Stomach (tissue), 8 donors: ENCODE measurements at regions not wholly inside any gene's neighbourhood (a gene's known extent, or its start where the extent isn't known, plus 50 kb on each side); places are given as distances from the start of the nearest gene placed in this dataset.

ENCODE experiments used
- DNase-seq, 2 donors: peaks; one replicate each; pipeline versions ENCODE4 v3.0.0 to v3.0.0-alpha.2; 2013 to 2019
- H3K27ac ChIP-seq, 5 donors: fragments of 200-600 bp in 4 of 5; sonication (generic) in 4 of 5; one replicate each; pipeline ENCODE4 v1.5.1; 2013 to 2019; ENCODE audit warnings: mild to moderate bottlenecking in 1 of 5, moderate library complexity in 1 of 5
- H3K27me3 ChIP-seq, 3 donors: fragments of 200-600 bp; sonication (generic); one replicate each; pipeline ENCODE4 v1.5.1; 2017 to 2019; ENCODE audit warnings: mixed run types in 1 of 3
- H3K36me3 ChIP-seq, 4 donors: fragments of 200-600 bp; sonication (generic); 1 replicate in 3 of 4; 2 replicates in 1 of 4; pipeline ENCODE4 v1.5.1; 2016 to 2019
- H3K4me1 ChIP-seq, 4 donors: fragments of 200-600 bp; sonication (generic); one replicate each; pipeline ENCODE4 v1.5.1; 2016 to 2019
- H3K4me3 ChIP-seq, 4 donors: fragments of 200-600 bp; sonication (generic) in 3 of 4; one replicate each; pipeline ENCODE4 v1.5.1; 2016 to 2019; ENCODE audit warnings: mild to moderate bottlenecking in 1 of 4
- H3K9me3 ChIP-seq, 4 donors: fragments of 200-600 bp; sonication (generic); one replicate each; pipeline ENCODE4 v1.5.1; 2016 to 2019
- EP300 ChIP-seq: sonication (generic); formaldehyde crosslinking; IDR thresholded peaks from one replicate; pipeline ENCODE4 v1.6.1; 2017; ENCODE audit warnings: antibody characterized with exemption
- POLR2A ChIP-seq, 4 donors: fragments of 450-650 bp; IDR thresholded peaks; one replicate each; pipeline ENCODE4 v1.6.1; 2016; ENCODE audit warnings: antibody characterized with exemption in 4 of 4, control low read depth in 2 of 4, mild to moderate bottlenecking in 1 of 4, moderate library complexity in 1 of 4
- POLR2AphosphoS5 ChIP-seq, 3 donors: sonication (generic); formaldehyde crosslinking; IDR thresholded peaks; one replicate each; pipeline ENCODE4 v1.6.1; 2016; ENCODE audit warnings: antibody characterized with exemption in 3 of 3
- whole genome bisulfite sequencing, 5 donors: extraction: QIAGEN DNeasy Blood & Tissue Kit in 3 of 5; methylation state at CpG; one replicate each; pipeline versions ENCODE4 v1.1.5 to v1.1.7; 2013 to 2018; 5-methylcytosine and 5-hydroxymethylcytosine counted together
- intact Hi-C: fragments of 100-400 bp; cut with DNase I; formaldehyde crosslinking; loops from one replicate; pipeline ENCODE4 v1.15.1; 2023; ENCODE audit warnings: low total_unique reads
- TF ChIP-seq, protein P1 (sequence below), 7 experiments: fragments of 450-650 bp in 4 of 7; fragments of 200-600 bp in 3 of 7; sonication (generic) in 3 of 7; IDR thresholded peaks; one replicate each; pipeline ENCODE4 v1.5.1; 2016 to 2019; ENCODE audit warnings: antibody characterized with exemption in 7 of 7, control low read depth in 2 of 7, mild to moderate bottlenecking in 1 of 7
- donor health status: healthy with polysubstance abuse.
- donor health status: Bipolar disorder and iron deficiency.
- donor health status: healthy.

DNA sequence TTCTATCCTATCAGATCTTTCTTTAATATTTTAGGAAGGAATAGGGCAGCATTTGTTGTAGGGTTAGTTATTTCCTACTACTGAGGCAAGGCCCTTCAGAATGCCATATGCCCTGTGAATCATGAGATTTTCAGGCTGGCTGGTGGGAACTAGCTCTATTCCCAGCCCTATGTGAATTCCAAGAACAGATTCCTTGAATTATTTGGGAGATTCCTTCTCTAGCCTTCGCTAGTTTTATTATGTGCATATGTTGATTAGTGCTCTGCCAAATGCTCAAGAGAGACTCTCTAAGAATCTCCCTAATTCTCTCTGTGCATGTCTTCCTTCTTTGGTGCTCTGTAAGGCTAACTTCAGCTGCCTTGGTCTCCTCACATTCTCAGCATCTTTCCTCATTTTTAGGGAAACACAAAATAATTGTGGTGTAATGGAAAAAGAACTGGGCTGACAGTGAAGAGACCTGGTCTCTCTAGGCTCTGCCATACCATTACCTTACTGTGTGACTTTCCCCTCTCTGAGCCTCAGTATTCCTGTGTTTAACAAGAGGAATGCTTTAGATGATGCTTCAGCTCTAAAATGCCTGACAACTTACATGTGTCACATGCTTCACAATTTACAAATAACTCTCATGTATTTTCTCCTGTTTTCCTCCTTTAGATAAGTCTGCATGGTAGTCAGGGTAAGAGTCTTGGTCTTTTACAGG, 79.7 kb downstream of the VMA21 start:
- H3K27ac ChIP-seq = no peak overlapping the region
- no peaks in the 10 kb centered on the region for H3K9me3 ChIP-seq
- WGBS, 5 donors = 43 to 62% (median 56%) methylated on average over 1 of the region's 1 CpG
- DNase-seq = no peak
- intact Hi-C loops = no loop called here
- no peaks in the 10 kb centered on the region for H3K4me1 ChIP-seq
- no peak overlapping the region for H3K4me3 ChIP-seq
- TF ChIP-seq POLR2A (IDR thresholded peaks at IDR 0.05) = no peak
- no peak for TF ChIP-seq POLR2AphosphoS5 (IDR thresholded peaks at IDR 0.05)
- TF ChIP-seq EP300 = no peak
- TF ChIP-seq, protein P1, sequence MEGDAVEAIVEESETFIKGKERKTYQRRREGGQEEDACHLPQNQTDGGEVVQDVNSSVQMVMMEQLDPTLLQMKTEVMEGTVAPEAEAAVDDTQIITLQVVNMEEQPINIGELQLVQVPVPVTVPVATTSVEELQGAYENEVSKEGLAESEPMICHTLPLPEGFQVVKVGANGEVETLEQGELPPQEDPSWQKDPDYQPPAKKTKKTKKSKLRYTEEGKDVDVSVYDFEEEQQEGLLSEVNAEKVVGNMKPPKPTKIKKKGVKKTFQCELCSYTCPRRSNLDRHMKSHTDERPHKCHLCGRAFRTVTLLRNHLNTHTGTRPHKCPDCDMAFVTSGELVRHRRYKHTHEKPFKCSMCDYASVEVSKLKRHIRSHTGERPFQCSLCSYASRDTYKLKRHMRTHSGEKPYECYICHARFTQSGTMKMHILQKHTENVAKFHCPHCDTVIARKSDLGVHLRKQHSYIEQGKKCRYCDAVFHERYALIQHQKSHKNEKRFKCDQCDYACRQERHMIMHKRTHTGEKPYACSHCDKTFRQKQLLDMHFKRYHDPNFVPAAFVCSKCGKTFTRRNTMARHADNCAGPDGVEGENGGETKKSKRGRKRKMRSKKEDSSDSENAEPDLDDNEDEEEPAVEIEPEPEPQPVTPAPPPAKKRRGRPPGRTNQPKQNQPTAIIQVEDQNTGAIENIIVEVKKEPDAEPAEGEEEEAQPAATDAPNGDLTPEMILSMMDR (IDR thresholded peaks at IDR 0.05) = no peak
- no peaks in the 10 kb centered on the region for H3K27me3 ChIP-seq
- no peaks in the 10 kb centered on the region for H3K36me3 ChIP-seq

DNA sequence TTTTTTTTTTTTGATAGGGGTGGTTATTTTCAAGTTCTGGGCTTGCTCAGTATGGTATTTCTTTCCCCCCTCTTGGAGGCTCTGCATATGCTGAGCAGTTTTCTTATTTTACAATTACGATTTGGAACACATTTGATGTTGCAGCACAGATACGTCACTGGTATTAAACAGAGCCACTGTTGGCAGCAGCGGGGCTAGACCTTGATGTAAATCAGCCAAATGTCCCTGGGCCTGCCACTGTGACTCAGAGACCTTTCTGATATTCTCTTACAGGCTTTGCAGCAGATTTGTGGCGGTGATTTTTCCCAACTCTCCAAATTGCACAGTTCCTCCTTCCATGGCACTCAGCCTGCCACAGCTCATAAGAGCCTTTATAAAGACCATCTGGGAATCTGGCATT, 81.1 kb downstream of the VMA21 start:
- WGBS, 5 donors = 65 to 91% (median 80%) methylated on average over 4 of the region's 4 CpGs
- peak in 1 of 2 donors; percentile 1 for DNase-seq

DNA sequence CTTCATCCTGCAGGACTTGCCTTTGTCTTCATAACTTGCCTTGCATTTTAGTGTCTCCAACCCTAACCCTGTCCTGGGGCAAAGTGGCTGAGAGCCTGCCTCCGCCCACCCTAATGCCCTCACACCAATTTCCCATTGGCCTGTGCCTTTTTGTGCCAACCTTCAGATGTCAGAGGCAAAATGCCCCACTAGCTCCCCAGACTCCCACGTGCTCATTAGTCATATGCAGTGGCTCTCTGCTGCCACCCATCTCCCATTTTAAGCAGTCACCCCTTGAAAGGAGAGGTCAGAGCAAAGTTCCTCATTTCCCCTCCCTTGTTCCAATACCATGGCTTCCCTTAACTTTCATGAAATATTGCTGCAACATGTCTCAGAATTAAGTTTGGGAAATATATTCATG, 74.8 kb upstream of the PASD1 start:
- H3K4me1 ChIP-seq = no peaks in the 10 kb centered on the region
- H3K4me3 ChIP-seq = no peak overlapping the region
- no peaks in the 10 kb centered on the region for H3K36me3 ChIP-seq
- WGBS, 5 donors = 43 to 59% (median 50%) methylated on average over 2 of the region's 2 CpGs
- H3K27ac ChIP-seq = no peak overlapping the region
- TF ChIP-seq, protein P1 (IDR thresholded peaks at IDR 0.05) = no peak
- no peak for TF ChIP-seq POLR2AphosphoS5 (IDR thresholded peaks at IDR 0.05)
- H3K27me3 ChIP-seq = no peaks in the 10 kb centered on the region
- intact Hi-C loops = no loop called here
- peak in 1 of 2 donors; percentile 12 for DNase-seq
- H3K9me3 ChIP-seq = peaks cover 0 to 3% (median 0%) of the 10 kb centered on the region in 4 donors

More for the DNA sequence above, 81.1 kb downstream of the VMA21 start:
- intact Hi-C loops = no loop called here
- H3K36me3 ChIP-seq = no peaks in the 10 kb centered on the region
- H3K27me3 ChIP-seq = no peaks in the 10 kb centered on the region
- no peak overlapping the region for H3K4me3 ChIP-seq
- TF ChIP-seq POLR2A (IDR thresholded peaks at IDR 0.05) (no peak), POLR2AphosphoS5 (IDR thresholded peaks at IDR 0.05) (peak in 1 of 3 donors; percentile 8), EP300 (no peak)
- H3K9me3 ChIP-seq = no peaks in the 10 kb centered on the region
- no peaks in the 10 kb centered on the region for H3K4me1 ChIP-seq
- H3K27ac ChIP-seq = no peak overlapping the region

DNA sequence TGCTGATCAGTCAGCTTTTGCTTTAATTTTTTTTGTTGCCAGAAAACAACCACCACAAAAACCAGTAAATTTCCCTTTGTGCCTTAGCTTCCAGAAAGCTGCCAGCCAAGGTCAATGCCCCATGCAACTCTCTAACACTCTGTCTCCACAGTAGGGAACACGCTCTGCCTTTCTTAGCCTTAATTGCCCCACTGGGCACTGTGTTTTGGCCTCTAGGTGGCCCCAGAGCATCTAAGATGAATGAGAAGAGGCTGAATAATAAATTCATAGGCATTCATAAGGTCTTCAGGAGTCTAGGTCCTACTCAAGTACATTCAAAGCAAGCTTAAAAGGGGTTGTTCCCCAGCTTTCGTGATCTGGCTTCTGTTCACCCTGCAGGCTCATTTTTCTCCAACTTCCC, 57.7 kb upstream of the PASD1 start:
- peak in 1 of 2 donors; percentile 16 for DNase-seq
- H3K36me3 ChIP-seq = no peaks in the 10 kb centered on the region
- intact Hi-C loops = no loop called here
- WGBS, 5 donors = 35 to 64% (median 38%) methylated on average over 2 of the region's 2 CpGs
- no peaks in the 10 kb centered on the region for H3K4me1 ChIP-seq
- TF ChIP-seq, protein P1 (IDR thresholded peaks at IDR 0.05) = no peak
- TF ChIP-seq POLR2AphosphoS5 (IDR thresholded peaks at IDR 0.05) = no peak
- TF ChIP-seq POLR2A (IDR thresholded peaks at IDR 0.05) = no peak
- TF ChIP-seq EP300 = no peak
- H3K9me3 ChIP-seq = no peaks in the 10 kb centered on the region
- no peak overlapping the region for H3K27ac ChIP-seq
- H3K27me3 ChIP-seq = no peaks in the 10 kb centered on the region
- H3K4me3 ChIP-seq = no peak overlapping the region

DNA sequence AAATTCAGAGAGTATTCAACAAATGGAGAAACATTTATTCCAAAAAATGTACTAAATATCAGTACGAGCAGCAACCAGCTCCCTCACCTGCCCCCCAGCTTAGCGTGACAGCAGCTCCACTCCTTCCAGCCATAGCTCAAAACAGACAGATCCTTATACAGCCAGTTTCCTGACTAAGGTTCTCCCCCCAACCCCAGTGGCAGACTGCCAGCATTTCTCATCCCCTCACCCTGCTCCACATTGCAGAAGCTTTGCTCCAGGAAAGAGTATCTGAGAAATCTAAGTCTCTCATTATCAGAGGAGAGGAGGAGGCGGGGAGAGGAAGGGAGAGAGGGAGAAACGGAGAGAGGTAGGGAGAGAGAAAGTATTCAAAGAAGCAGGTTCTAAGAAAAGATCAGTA, 53.3 kb upstream of the PASD1 start:
- H3K4me3 ChIP-seq = no peak overlapping the region
- intact Hi-C loops = no loop called here
- H3K27ac ChIP-seq = no peak overlapping the region
- no peaks in the 10 kb centered on the region for H3K27me3 ChIP-seq
- no peaks in the 10 kb centered on the region for H3K9me3 ChIP-seq
- WGBS, 5 donors = 36 to 55% (median 49%) methylated on average over 4 of the region's 4 CpGs
- DNase-seq = no peak
- TF ChIP-seq, protein P1 (IDR thresholded peaks at IDR 0.05) = no peak
- TF ChIP-seq EP300 = no peak
- no peak for TF ChIP-seq POLR2AphosphoS5 (IDR thresholded peaks at IDR 0.05)
- TF ChIP-seq POLR2A (IDR thresholded peaks at IDR 0.05) = no peak
- H3K36me3 ChIP-seq = no peaks in the 10 kb centered on the region
- no peaks in the 10 kb centered on the region for H3K4me1 ChIP-seq
